ENCODE measurements at regions not wholly inside any gene's neighbourhood (a gene's known extent, or its start where the extent isn't known, plus 50 kb on each side); places are given as distances from the start of the nearest gene placed in this dataset.

DNA sequence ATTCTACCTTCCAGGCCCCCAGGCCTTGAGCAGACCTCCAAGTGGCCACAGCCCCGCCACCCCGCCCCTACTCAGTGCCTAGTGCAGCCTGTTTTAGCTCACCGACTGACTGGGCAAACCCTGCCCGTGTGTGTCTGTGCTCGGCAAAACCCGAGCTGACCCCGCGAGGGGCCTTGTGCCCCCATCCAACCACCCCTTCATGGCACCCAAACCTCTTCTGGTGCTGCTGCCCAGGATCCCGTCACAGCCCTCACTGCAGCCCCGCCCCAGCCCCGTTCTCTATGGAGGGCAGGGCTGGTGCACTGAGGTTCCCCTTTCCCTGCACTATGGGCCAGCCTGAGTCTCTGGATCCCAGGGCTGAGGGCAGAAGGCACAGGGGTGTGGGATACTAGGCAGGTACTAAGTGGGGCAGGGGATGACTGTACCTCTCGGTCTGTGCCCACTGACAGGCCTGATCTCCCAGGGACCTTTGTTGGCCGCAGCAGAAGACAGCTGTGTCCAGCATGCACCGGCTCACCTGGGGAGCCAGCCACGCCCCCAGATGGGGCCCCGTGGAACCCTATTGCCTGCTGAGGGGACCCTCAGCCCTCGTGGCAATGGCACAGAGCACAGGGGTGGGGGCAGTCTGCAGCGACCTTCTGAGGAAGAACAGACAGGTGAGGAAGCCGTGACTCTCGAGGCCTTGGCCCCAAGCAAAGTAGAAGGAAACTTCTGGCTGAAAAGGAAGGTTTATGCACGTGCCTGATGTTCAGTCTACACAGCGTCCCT lies 69.9 kb upstream of the OTOS start:
- TF ChIP-seq, protein P1, sequence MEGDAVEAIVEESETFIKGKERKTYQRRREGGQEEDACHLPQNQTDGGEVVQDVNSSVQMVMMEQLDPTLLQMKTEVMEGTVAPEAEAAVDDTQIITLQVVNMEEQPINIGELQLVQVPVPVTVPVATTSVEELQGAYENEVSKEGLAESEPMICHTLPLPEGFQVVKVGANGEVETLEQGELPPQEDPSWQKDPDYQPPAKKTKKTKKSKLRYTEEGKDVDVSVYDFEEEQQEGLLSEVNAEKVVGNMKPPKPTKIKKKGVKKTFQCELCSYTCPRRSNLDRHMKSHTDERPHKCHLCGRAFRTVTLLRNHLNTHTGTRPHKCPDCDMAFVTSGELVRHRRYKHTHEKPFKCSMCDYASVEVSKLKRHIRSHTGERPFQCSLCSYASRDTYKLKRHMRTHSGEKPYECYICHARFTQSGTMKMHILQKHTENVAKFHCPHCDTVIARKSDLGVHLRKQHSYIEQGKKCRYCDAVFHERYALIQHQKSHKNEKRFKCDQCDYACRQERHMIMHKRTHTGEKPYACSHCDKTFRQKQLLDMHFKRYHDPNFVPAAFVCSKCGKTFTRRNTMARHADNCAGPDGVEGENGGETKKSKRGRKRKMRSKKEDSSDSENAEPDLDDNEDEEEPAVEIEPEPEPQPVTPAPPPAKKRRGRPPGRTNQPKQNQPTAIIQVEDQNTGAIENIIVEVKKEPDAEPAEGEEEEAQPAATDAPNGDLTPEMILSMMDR (IDR thresholded peaks at IDR 0.05) = no peak
- Histone ChIP-seq H3K4me3 (no peak overlapping the region), H3K27ac (no peak overlapping the region), H3K9me3 (no peaks in the 10 kb centered on the region), H3K4me1 (peaks cover 5% of the 10 kb centered on the region), H3K27me3 (ENCODE audit: insufficient read depth in 3 of 3, low read length in 2 of 3) (no peaks in the 10 kb centered on the region), H3K36me3 (ENCODE audit: insufficient read depth in 1 of 2, low read depth in 1 of 2) (no peaks in the 10 kb centered on the region)
- WGBS, 3 donors = 83 to 88% (median 88%) methylated on average over 22 of the region's 22 CpGs
- intact Hi-C loops (cut with DNase I) = no loop called here
- ATAC-seq (no peak), DNase-seq (peak in 1 of 2 donors; percentile 30)

DNA sequence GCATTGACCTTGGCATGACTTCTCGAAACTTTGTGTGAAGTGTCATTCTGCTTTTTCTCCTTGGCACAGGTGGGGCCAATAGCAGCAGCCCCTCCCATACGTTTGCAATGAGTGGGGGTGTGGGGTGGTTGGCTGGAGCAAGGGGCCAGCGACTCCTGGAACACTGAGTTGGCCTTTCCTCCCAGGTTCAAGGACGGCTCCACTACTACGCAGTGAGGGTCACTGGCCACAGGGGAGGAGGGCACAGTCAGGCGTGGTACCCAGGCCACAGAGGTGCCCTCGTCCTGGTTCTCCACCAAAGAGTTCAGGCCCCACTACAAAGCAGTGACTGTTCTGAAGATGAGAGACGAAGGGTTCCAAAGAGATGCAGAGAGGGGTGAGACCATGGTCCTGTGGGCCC lies 70.6 kb upstream of the OTOS start:
- Histone ChIP-seq H3K4me3 (no peak overlapping the region), H3K27me3 (ENCODE audit: insufficient read depth in 3 of 3, low read length in 2 of 3) (no peaks in the 10 kb centered on the region), H3K36me3 (ENCODE audit: insufficient read depth in 1 of 2, low read depth in 1 of 2) (no peaks in the 10 kb centered on the region), H3K4me1 (no peaks in the 10 kb centered on the region), H3K27ac (no peak overlapping the region), H3K9me3 (no peaks in the 10 kb centered on the region)
- ATAC-seq (no peak), DNase-seq (no peak)
- 88 to 99% (median 93%) methylated on average over 8 of the region's 8 CpGs for WGBS, 3 donors
- TF ChIP-seq, protein P1 (IDR thresholded peaks at IDR 0.05) = no peak
- intact Hi-C loops (cut with DNase I) = no loop called here

DNA sequence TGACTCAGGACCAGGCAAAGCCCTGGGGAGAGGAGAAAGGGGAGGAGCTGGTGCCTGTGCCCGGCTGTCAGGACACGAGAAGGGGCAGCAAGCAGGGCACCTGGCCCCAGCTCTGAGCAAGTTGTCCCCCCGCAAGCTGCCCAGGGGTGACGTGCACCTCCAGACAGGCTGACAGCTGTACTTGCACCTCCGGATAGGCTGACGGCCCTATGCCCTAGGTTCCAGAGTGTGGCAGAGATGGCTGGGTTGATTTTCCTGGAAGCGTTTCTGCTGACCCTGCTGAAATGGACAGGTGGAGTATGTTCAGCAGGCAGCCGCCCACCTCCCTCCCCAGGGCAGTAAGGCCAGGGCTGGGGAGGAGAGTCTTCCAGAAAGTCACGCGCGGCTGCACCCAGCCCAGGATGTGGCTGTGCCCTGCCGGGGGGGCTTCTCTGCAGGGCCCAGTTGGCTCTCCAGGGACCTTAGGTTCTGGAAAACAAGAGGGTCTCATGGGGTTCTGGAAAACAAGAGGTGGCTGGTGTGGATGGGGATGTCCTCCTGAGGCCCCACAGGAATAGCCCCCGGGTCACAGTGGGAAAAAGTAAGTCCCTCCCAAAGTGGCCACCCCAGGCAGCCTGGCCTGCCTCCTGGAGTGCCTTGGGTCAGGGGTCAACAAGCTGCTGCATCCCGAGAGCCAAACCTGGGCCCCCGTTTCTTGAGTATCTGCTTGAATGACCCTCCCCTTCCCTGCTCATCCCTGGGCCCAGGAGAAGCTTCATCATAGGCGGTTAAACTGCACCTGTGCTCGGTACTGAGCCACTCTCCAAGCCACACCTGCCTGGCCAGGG lies 71.4 kb upstream of the OTOS start:
- Histone ChIP-seq H3K27me3 (ENCODE audit: insufficient read depth in 3 of 3, low read length in 2 of 3) (no peaks in the 10 kb centered on the region), H3K36me3 (ENCODE audit: insufficient read depth in 1 of 2, low read depth in 1 of 2) (no peaks in the 10 kb centered on the region), H3K4me3 (no peak overlapping the region), H3K4me1 (no peaks in the 10 kb centered on the region), H3K9me3 (no peaks in the 10 kb centered on the region), H3K27ac (no peak overlapping the region)
- DNase-seq (peak in 1 of 2 donors; percentile 47), ATAC-seq (no peak)
- WGBS, 3 donors = 86 to 89% (median 88%) methylated on average over 17 of the region's 17 CpGs
- TF ChIP-seq, protein P1 (IDR thresholded peaks at IDR 0.05) = no peak
- intact Hi-C loops (cut with DNase I) = no loop called here

DNA sequence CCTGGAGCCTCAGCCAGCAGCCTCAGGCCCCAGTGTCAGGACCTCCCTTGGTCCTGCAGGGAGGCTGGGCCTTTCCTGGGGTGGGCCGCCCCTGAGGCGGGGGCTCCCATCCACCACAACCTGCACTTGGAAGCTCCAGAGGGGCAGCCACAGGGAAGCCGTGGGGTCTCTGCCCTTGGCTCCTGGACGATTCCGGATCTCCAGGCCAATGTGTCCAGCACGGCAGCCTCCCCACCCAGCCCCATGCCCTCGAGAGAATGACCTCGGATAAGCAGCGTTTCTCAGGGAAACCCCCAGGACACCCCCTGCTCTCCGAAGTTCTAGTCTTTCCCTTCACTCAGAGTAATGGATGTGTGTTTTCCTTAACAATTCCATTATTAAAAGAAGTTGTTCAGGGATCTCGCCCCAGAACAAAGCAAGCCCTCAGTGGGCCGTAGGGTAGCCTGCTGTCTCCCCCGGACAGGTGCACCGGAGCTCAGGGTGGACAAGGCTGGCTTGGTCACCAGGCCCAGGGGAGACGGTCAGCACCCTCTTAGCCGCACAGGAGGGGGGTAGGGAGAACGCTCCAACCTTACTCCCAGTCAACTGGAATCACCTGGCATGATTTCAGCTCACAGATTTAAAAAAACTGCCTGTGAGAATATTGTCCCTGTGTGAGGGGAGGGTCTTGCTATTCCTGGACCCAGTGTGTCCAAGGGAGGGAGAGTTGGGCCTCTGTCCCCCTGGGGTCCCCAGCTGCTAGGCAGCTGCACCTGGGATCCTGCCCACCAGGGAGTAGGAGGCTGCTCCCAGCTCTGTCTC lies 72.2 kb upstream of the OTOS start:
- Histone ChIP-seq H3K4me1 (no peaks in the 10 kb centered on the region), H3K27me3 (ENCODE audit: insufficient read depth in 3 of 3, low read length in 2 of 3) (peaks cover 0 to 2% (median 0%) of the 10 kb centered on the region in 3 donors), H3K36me3 (ENCODE audit: insufficient read depth in 1 of 2, low read depth in 1 of 2) (no peaks in the 10 kb centered on the region), H3K9me3 (no peaks in the 10 kb centered on the region), H3K27ac (no peak overlapping the region), H3K4me3 (no peak overlapping the region)
- intact Hi-C loops (cut with DNase I) = no loop called here
- no peak for ATAC-seq
- TF ChIP-seq, protein P1 (IDR thresholded peaks at IDR 0.05) = no peak
- DNase-seq = peak in 1 of 2 donors; percentile 48
- 90 to 93% (median 91%) methylated on average over 17 of the region's 17 CpGs for WGBS, 3 donors
